NCI-H1105 (cell line): ENCODE measurements at regions not wholly inside any gene's neighbourhood (a gene's known extent, or its start where the extent isn't known, plus 50 kb on each side); places are given as distances from the start of the nearest gene placed in this dataset.
"Not testable (repeated sequence)": the region's sequence is repeated elsewhere in the genome, so short reads cannot be mapped to it uniquely, and the experiment has no call there.

Experiments used
- DNase-seq: peaks from one replicate; lab custom pipeline; 2025; lab: John Stamatoyannopoulos, UW

DNA sequence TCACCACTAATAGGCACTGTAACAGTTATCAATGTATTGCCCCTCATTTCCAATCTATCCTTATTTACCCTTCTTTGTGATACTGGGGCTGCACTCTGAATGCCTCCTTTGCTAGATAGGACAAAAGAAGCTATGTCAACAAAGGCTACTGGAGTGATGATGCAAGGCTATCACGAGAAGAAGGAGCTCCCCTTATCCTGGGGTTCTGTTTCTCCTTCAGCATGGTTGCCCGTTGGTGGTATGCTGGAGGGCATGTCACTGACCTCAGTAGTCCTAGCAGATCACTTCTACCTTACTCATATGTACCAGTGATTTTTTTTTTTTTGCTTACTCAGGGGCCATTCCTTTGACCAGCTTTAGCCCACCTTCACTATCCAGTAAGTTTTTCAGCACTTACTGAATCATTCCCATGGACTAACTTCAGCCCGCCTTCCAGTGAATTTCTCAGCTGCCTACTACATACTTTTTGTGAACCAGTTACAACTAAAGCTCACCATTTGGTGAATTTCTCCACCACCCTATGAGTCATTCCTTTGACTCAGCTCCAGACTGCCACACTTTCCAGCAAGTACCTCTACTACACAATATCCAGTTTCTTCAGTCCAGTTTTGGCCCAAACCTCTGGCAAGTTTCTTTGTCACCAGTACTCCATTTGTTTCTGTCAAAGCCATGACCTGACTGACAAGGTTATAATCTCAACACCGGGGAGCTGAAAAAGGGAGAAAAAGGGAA, 944.5 kb downstream of the KCNT2 start:
- DNase-seq: no peak

GRCh38 chr1:195656780-195657179, 951.5 kb downstream of the KCNT2 start:
- no peak for DNase-seq

- DNase-seq: not testable (repeated sequence)
Observed at GRCh38 chr1:195648875-195649274, 959.4 kb downstream of the KCNT2 start.

DNA sequence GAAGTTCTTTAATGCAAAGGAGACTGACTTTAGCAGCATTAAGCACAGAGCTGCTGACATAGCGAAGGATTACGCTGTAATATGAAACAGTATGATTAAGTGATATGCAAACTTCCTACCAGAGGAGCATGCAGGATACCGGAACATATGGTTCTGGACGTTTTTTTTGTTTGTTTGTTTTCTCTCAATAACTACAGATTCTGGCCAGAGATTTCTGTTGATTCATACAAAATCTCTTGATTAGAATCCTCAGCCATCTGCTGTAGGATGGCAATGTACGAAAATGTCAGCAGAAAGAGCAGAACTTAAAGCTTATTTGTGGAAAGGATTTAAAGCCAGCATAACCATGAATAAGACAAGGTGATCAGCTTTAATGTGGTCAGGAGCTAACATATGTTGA, 970.7 kb downstream of the KCNT2 start:
- DNase-seq: no peak

DNA sequence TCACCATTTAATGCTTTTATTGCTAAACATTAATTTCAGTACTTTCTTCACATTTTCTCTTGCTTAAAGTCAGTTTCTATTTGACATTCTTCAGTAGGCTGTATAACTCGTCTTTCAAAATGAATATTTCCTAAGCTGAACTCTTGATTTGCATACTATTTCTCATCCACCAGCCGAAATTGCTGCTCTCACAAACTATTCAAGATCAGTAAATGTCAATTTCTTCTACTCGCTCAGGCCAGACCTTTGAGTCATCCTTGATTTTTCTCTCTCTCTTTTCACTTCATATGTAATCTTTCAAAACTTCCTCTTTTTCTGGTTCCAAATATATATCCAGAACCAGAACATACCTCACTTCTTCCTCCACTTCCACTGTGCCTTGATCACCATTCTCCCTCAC, 990.0 kb downstream of the KCNT2 start:
- DNase-seq: no peak

DNA sequence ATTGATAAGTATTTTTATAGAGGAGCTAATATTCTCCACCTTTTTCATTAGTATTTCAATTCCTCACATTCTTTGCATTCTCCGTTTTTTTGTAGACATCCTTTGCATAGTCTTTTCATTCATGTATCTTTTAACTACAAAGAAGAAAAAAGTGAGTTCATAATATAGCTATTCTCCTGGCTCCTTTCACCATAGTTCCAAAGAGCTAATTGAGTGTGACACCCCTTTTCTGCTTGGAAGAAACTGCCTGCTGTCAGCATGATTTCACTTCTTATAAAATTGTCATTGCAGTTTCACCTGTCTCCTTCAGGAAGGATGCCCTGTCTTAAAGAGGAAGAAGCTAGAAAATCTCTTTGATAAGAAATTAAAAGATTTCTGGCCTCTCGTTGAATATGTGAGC, 991.1 kb downstream of the KCNT2 start:
- no peak for DNase-seq

DNA sequence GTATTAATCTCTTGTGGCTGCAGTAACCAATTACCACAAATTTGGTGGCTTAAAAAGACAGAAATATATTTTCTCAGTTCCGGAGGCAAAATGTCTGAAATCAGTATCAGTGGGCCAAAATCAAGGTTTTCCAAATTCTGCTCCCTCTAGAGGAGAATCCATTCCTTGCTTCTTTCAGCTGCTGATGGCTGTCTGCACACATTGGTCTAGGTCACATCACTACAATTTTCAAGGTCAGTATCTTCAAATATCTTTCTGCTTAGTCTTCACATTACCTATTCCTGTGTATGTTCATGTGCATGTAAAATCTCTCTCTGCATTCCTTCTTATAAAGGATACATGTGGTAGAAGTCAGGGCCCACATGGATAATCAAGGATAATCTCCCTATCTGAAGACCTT, 999.4 kb downstream of the KCNT2 start:
- DNase-seq: no peak

DNA sequence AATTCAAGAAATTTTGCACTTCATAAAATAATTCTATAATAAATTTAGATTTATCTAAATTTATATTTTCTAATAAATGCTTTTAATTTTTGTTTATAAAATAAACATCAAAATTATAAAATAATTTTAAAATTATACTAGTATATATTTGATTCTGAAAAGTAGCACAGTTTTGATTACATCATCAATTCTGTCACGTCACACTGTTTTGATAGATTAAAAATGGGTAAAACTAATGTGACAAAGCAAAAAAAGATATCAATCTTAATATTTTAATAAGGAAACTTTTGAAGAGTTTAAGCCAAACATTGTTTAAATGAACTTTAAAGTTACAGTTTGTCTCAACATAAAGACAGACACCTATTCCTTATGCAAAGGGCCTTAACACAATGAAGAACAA, 1001.8 kb downstream of the KCNT2 start:
- no peak for DNase-seq

DNA sequence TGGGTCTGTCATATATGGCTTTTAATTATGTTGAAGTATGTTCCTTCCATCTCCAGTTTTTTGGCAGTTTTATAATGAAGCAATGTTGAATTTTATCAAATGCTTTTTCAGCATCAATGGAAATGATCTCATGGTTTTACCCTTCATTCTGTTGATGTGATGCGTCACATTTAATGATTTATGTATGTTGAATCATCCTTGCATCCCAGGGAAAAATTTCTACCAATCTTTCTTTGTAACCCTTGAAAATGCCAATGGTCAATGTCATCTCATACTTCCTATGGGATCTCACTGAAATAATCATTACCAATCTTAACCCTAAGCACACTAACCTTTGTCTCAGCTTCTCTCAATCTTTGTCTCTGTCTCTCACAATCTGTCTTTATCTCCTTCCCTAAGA, 1004.0 kb downstream of the KCNT2 start:
- DNase-seq: no peak

GRCh38 chr1:195597891-195598290, 1010.3 kb downstream of the KCNT2 start:
- no peak for DNase-seq

DNA sequence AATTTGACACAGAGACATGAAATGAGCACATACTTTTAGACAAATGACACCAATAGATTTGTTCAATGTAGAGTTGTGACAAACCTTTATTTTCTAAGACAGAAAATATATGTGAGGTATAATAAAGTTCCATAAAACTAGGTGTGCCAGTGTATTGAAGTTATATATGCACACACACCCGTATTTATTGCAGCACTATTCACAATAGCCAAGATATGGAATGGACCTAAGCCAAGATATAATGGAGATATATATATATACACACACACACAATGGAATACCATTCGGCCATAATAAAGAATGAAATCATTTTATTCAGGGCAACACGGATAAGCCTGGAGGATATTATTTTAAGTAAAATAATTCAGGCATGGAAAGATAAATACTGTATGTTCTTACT, 1013.5 kb downstream of the KCNT2 start:
- DNase-seq: no peak

DNA sequence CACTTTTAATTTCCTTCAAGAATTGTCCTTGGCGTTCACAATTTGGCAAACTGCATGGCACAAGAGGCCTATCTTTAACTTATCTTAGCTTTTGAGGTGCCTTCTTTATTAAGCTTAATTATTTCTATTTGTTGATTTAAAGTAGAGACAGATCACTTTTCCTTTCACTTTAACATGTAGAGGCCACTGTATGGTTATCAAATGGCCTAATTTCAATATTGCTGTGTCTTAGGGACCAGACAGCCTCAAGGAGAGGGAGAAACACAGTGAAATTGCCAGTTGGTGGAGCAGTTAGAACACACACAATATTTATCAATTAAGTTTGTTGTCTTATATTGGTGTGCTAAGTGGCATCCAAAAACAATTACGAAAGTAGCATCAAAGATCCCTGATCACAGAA, 1013.9 kb downstream of the KCNT2 start:
- no peak for DNase-seq

- no peak for DNase-seq
Observed at GRCh38 chr1:195591917-195592672, 1016.1 kb downstream of the KCNT2 start.

- no peak for DNase-seq
Observed at GRCh38 chr1:195590649-195591048, 1017.6 kb downstream of the KCNT2 start.

DNA sequence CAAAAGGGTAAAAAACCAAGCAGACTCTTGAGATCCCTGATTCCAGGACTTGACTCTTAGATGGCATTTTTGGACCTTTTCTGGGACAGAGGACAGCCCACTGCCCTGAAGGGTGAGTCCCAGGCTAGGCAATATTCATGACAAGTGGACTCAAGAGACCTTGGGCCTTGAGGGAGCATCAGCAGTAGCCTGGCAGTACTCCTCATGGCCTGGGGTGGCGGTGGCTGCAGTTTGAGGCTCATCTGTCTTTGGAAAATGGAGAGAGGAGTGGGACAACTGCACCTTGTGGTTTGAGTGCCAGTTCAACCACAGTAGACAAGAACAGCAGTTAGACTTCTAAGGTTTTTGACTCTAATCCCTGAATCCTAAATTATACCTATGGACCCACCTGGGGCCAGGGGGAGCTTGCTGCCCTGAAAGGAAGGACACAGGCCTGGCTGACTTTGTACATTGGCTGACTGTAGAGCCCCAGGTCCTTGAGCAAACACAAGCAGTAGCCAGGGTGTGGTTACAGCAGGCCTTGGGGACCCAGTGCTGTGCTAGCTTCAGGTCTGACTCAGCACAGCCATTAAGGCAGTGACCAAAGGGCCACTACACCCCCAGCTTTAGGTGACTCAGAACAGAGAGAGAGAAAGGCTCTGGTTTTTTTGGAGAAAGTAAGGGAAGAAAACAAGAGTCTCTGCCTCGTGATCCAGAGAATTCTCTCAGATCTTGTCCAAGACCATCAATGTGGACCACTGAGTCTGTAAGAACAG, 1023.2 kb downstream of the KCNT2 start:
- DNase-seq: no peak

DNA sequence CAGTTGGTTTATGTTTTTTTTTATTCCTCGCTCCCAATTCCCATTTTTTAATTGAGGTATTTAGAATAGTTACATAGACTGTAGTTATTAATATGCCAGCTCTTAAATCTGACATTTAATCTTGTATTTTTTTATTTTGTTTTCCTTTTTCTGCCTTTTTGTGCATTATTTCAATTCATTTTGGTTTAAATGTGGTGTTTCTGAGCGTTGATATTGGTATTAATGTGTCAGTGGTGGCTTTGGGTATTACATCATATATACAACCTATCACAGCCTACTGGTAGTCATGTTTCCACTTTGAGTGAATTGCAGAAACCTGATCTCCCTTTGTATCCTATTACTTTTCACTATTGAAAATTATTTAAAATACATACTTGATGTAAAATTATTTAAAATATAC, 1027.3 kb downstream of the KCNT2 start:
- no peak for DNase-seq

- no peak for DNase-seq
Observed at GRCh38 chr1:195577748-195578147, 1030.5 kb downstream of the KCNT2 start.

- DNase-seq: no peak
Observed at GRCh38 chr1:195576641-195577040, 1031.6 kb downstream of the KCNT2 start.

GRCh38 chr1:195574511-195574910, 1033.7 kb downstream of the KCNT2 start:
- no peak for DNase-seq

GRCh38 chr1:195569934-195570333, 1038.3 kb downstream of the KCNT2 start:
- no peak for DNase-seq

DNA sequence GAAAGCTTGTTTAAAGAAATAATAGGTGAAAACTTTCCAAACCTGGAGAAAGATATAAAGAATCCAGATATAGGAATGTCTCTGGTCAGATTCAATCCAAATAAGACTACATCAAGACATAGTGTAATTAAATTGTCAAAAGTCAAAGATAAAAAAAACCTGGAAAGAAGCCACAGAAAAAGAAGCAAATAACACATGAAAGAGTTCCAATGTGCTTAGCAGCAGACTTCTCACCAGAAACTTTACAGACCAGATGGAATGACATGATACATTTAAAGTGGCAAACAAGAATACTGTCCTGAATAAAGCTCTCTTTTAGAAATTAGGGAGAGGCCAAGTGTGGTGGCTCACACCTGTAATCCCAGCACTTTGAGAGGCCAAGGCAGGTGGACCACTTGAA, 1039.9 kb downstream of the KCNT2 start:
- DNase-seq: no peak

- no peak for DNase-seq
Observed at GRCh38 chr1:195562074-195562473, 1046.2 kb downstream of the KCNT2 start.
